ENCODE measurements at regions not wholly inside any gene's neighbourhood (a gene's known extent, or its start where the extent isn't known, plus 50 kb on each side); places are given as distances from the start of the nearest gene placed in this dataset.
"Not testable (repeated sequence)": the region's sequence is repeated elsewhere in the genome, so short reads cannot be mapped to it uniquely, and the experiment has no call there.

DNA sequence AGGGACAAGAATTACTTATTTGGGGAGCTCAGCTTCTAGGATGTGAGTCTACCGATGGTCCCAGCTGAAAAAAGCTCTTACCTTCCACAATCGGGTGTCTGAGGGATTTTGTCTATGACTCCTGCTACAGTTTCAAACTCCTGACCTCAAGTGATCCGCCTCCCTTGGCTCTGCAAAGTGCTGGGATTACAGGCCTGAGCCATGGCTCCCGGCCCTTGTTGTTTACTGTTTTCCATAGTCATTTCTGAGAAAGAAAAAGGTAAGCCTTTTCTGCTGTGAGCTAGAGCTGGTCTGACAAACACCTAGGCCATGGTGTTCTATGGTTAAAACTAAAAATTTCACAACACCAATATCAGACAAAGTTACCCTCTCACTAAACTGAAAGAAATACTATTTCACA, 57.5 kb downstream of the PPIAL4C start:
- H3K79me1 ChIP-seq (ENCODE audit: low read length); H2BK5ac ChIP-seq (ENCODE audit: low read depth, low read length, poor library complexity); H3K4me1 ChIP-seq (ENCODE audit: control insufficient read depth in 1 of 2, insufficient read depth in 2 of 2, low read length in 2 of 2); H3K79me2 ChIP-seq (ENCODE audit: control insufficient read depth, insufficient read depth, low read length, poor library complexity); H3K18ac ChIP-seq (ENCODE audit: low read length); H3K27me3 ChIP-seq (ENCODE audit: insufficient read depth, low read length); H4K8ac ChIP-seq (ENCODE audit: low read depth, low read length); H3K23ac ChIP-seq (ENCODE audit: low read length); H3K27ac ChIP-seq (ENCODE audit: low read depth, low read length); H3K36me3 ChIP-seq (ENCODE audit: control insufficient read depth in 1 of 2, insufficient read depth in 2 of 2, low read length in 2 of 2); H3K4me3 ChIP-seq (ENCODE audit: low read depth, low read length); H3K14ac ChIP-seq (ENCODE audit: low read length); H2BK120ac ChIP-seq (ENCODE audit: insufficient read depth, low read length, poor library complexity); H3K9ac ChIP-seq (ENCODE audit: low read length); H4K91ac ChIP-seq (ENCODE audit: low read depth, low read length); H2AK5ac ChIP-seq (ENCODE audit: low read length); H2BK12ac ChIP-seq (ENCODE audit: low read length); H3K9me3 ChIP-seq (ENCODE audit: insufficient read depth, low read depth, low read length); H4K12ac ChIP-seq (ENCODE audit: low read depth, low read length); H3K4ac ChIP-seq (ENCODE audit: low read depth, low read length); H3K4me2 ChIP-seq (ENCODE audit: low read length); DNase-seq; H2AFZ ChIP-seq (ENCODE audit: insufficient read depth, low read length, poor library complexity): not testable (repeated sequence)
- WGBS (ENCODE audit: extremely low coverage, insufficient coverage, insufficient read length): no CpG with 5 or more reads among the region's 4 CpGs

DNA sequence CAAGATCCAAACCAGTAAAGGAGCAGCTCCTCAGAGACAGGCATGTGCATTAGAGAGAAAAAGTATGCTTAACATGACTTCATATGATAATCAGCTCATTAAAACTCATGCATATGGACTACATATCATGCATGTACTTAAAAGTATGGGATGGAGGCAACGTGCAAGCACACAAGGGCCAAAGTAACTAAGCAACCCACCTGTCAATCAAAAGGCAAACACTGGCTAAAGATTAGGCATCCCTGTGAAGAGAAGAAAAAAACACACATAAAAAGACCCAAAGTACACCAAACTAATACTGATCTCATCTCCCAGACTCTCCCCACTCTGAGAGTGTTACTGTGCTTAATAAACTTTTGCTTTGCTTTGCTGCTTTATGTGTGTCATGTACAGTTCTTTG, 61.2 kb downstream of the PPIAL4C start:
- H3K4me2 ChIP-seq (ENCODE audit: low read length); H2AFZ ChIP-seq (ENCODE audit: insufficient read depth, low read length, poor library complexity); H3K18ac ChIP-seq (ENCODE audit: low read length); H4K12ac ChIP-seq (ENCODE audit: low read depth, low read length); H3K36me3 ChIP-seq (ENCODE audit: control insufficient read depth in 1 of 2, insufficient read depth in 2 of 2, low read length in 2 of 2); H3K4me1 ChIP-seq (ENCODE audit: control insufficient read depth in 1 of 2, insufficient read depth in 2 of 2, low read length in 2 of 2); H3K4me3 ChIP-seq (ENCODE audit: low read depth, low read length); H3K27ac ChIP-seq (ENCODE audit: low read depth, low read length); H4K8ac ChIP-seq (ENCODE audit: low read depth, low read length); H2BK12ac ChIP-seq (ENCODE audit: low read length); H3K4ac ChIP-seq (ENCODE audit: low read depth, low read length); H3K9me3 ChIP-seq (ENCODE audit: insufficient read depth, low read depth, low read length); H3K27me3 ChIP-seq (ENCODE audit: insufficient read depth, low read length); H2BK120ac ChIP-seq (ENCODE audit: insufficient read depth, low read length, poor library complexity); H3K23ac ChIP-seq (ENCODE audit: low read length); H2BK5ac ChIP-seq (ENCODE audit: low read depth, low read length, poor library complexity); H3K9ac ChIP-seq (ENCODE audit: low read length); H2AK5ac ChIP-seq (ENCODE audit: low read length); H3K14ac ChIP-seq (ENCODE audit: low read length); DNase-seq; H4K91ac ChIP-seq (ENCODE audit: low read depth, low read length); H3K79me1 ChIP-seq (ENCODE audit: low read length); H3K79me2 ChIP-seq (ENCODE audit: control insufficient read depth, insufficient read depth, low read length, poor library complexity): not testable (repeated sequence)
- no CpG with 5 or more reads among the region's 1 CpG for WGBS (ENCODE audit: extremely low coverage, insufficient coverage, insufficient read length)

DNA sequence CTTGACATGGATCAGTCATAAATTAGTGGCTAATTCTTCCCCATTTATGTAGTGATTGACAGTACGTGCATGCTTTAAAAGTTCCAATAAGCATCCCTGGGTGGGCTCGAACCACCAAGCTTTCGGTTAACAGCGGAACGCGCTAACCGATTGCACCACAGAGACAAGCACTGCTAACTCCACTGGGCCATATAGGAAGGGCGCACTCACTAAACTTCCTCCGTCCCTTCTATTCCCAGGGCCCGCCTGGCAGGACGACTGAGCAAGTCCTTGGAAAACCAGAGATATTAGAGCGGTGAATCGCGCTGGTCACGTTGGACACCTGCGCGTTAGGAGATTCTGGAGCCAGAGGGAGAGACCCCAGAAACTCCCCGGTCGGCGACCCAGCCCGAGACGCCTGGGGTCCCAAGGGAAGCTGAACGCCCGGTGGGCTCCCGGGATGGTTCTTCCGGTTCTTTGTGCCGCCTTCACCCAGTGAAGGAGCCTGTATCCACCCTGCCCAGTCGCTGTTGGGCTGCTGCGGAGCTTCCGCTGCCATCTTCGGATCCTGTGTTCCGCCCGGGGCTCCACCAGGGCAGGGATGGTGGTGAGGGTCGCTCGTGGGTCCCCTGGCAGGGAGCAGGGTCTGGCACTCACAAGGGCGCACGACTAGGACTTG, 62.8 kb downstream of the PPIAL4C start:
- not testable (repeated sequence) for H3K36me3 ChIP-seq (ENCODE audit: control insufficient read depth in 1 of 2, insufficient read depth in 2 of 2, low read length in 2 of 2); H3K18ac ChIP-seq (ENCODE audit: low read length); DNase-seq; H3K79me1 ChIP-seq (ENCODE audit: low read length); H3K9me3 ChIP-seq (ENCODE audit: insufficient read depth, low read depth, low read length); H3K4ac ChIP-seq (ENCODE audit: low read depth, low read length); H2AFZ ChIP-seq (ENCODE audit: insufficient read depth, low read length, poor library complexity); H3K27ac ChIP-seq (ENCODE audit: low read depth, low read length); H2AK5ac ChIP-seq (ENCODE audit: low read length); H3K4me1 ChIP-seq (ENCODE audit: control insufficient read depth in 1 of 2, insufficient read depth in 2 of 2, low read length in 2 of 2); H4K12ac ChIP-seq (ENCODE audit: low read depth, low read length); H3K9ac ChIP-seq (ENCODE audit: low read length); H2BK120ac ChIP-seq (ENCODE audit: insufficient read depth, low read length, poor library complexity); H3K14ac ChIP-seq (ENCODE audit: low read length); H3K27me3 ChIP-seq (ENCODE audit: insufficient read depth, low read length); H3K23ac ChIP-seq (ENCODE audit: low read length); H2BK5ac ChIP-seq (ENCODE audit: low read depth, low read length, poor library complexity); H3K79me2 ChIP-seq (ENCODE audit: control insufficient read depth, insufficient read depth, low read length, poor library complexity)
- Histone ChIP-seq H4K91ac (ENCODE audit: low read depth, low read length) (peak overlapping the region; percentile 55), H2BK12ac (ENCODE audit: low read length) (peak overlapping the region; percentile 31), H4K8ac (ENCODE audit: low read depth, low read length) (peak overlapping the region; percentile 65), H3K4me2 (ENCODE audit: low read length) (peak overlapping the region; percentile 67), H3K4me3 (ENCODE audit: low read depth, low read length) (peak overlapping the region; percentile 59)
- no CpG with 5 or more reads among the region's 37 CpGs for whole genome bisulfite sequencing (ENCODE audit: extremely low coverage, insufficient coverage, insufficient read length)

DNA sequence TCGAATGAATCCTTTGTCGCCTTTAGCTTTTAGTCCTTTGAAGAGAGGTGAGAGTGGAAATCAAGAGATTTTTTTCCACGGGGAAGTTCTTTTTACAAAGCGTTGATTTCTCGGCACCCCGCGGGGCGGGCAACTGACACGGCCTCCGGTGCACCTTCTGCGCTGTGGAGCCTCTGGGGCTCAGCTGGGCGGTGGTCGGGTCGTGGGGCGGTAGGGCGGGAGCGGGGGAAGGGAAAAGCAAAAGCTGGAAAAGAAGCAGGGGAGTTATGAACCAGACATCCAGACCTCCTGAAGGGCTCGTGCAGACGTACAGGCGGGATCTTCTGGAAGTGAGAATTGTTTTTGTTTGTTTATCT, 63.3 kb downstream of the PPIAL4C start:
- H2BK12ac ChIP-seq (ENCODE audit: low read length); H3K4me1 ChIP-seq (ENCODE audit: control insufficient read depth in 1 of 2, insufficient read depth in 2 of 2, low read length in 2 of 2); H3K4ac ChIP-seq (ENCODE audit: low read depth, low read length); H3K23ac ChIP-seq (ENCODE audit: low read length); H3K9me3 ChIP-seq (ENCODE audit: insufficient read depth, low read depth, low read length); DNase-seq; H2BK5ac ChIP-seq (ENCODE audit: low read depth, low read length, poor library complexity); H3K79me1 ChIP-seq (ENCODE audit: low read length); H4K91ac ChIP-seq (ENCODE audit: low read depth, low read length); H3K36me3 ChIP-seq (ENCODE audit: control insufficient read depth in 1 of 2, insufficient read depth in 2 of 2, low read length in 2 of 2); H4K12ac ChIP-seq (ENCODE audit: low read depth, low read length); H2BK120ac ChIP-seq (ENCODE audit: insufficient read depth, low read length, poor library complexity); H3K27ac ChIP-seq (ENCODE audit: low read depth, low read length); H3K79me2 ChIP-seq (ENCODE audit: control insufficient read depth, insufficient read depth, low read length, poor library complexity); H3K27me3 ChIP-seq (ENCODE audit: insufficient read depth, low read length); H2AK5ac ChIP-seq (ENCODE audit: low read length); H3K9ac ChIP-seq (ENCODE audit: low read length): not testable (repeated sequence)
- H3K4me3 ChIP-seq (ENCODE audit: low read depth, low read length): peak overlapping the region; percentile 44
- peak overlapping the region; percentile 71 for H3K18ac ChIP-seq (ENCODE audit: low read length)
- H3K14ac ChIP-seq (ENCODE audit: low read length): peak overlapping the region; percentile 37
- H2AFZ ChIP-seq (ENCODE audit: insufficient read depth, low read length, poor library complexity): peak overlapping the region; percentile 63
- H4K8ac ChIP-seq (ENCODE audit: low read depth, low read length): peak overlapping the region; percentile 65
- peak overlapping the region; percentile 67 for H3K4me2 ChIP-seq (ENCODE audit: low read length)
- no CpG with 5 or more reads among the region's 20 CpGs for WGBS (ENCODE audit: extremely low coverage, insufficient coverage, insufficient read length)
